IMR-90 (cell line): ENCODE measurements at regions not wholly inside any gene's neighbourhood (a gene's known extent, or its start where the extent isn't known, plus 50 kb on each side); places are given as distances from the start of the nearest gene placed in this dataset.

Experiments used
- ATAC-seq: fragments of 200-7000 bp; cut with Tn5 transposase; 2 replicates; pipeline ENCODE4 v1.9.1; 2020; ENCODE audit warnings: low read depth, mild to moderate bottlenecking, moderate library complexity
- BruUV-seq: library from RNA; stranded (reverse); fragments of 400-500 nt; replicated peaks from 2 replicates; lab custom pipeline; 2021; lab: Mats Ljungman, UMichigan
- CTCF ChIA-PET: fragments of 300-600 bp; formaldehyde crosslinking; extraction: SDS; loops from one replicate; lab custom pipeline; 2021; ENCODE audit warnings: antibody characterized with exemption; lab: Yijun Ruan, JAX
- POLR2A ChIA-PET: fragments of 300-600 bp; sonication (Branson Sonifier 250); formaldehyde crosslinking; loops from one replicate; lab custom pipeline; 2022; ENCODE audit warnings: antibody characterized with exemption; ENCODE audit not compliant: unreplicated experiment; lab: Charles Lee
- DNase-seq: peaks from one replicate; pipeline ENCODE4 v3.0.0; 2013
- H2AFZ ChIP-seq: replicated peaks from 2 replicates; pipeline ENCODE3; 2013; ENCODE audit warnings: low read length, mild to moderate bottlenecking; ENCODE audit not compliant: poor library complexity
- H2AK5ac ChIP-seq: 2 replicates; pipeline ENCODE4 v1.6.1; 2013; ENCODE audit warnings: low read depth, low read length, inconsistent platforms
- H2AK9ac ChIP-seq: replicated peaks from 2 replicates; pipeline ENCODE3; 2013; ENCODE audit warnings: mild to moderate bottlenecking, low read depth, low read length, moderate library complexity; ENCODE audit not compliant: poor library complexity
- H2BK120ac ChIP-seq: 2 replicates; pipeline ENCODE4 v1.6.1; 2013; ENCODE audit warnings: low read depth, low read length, inconsistent platforms
- H2BK15ac ChIP-seq: 3 replicates; pipeline ENCODE4 v1.6.1; 2013; ENCODE audit warnings: low read depth, low read length, inconsistent platforms
- H2BK20ac ChIP-seq: 2 replicates; pipeline ENCODE4 v1.6.1; 2013; ENCODE audit warnings: low read depth, mild to moderate bottlenecking, inconsistent platforms, low read length, moderate library complexity
- H2BK5ac ChIP-seq: 2 replicates; pipeline ENCODE4 v1.6.1; 2013; ENCODE audit warnings: mild to moderate bottlenecking, low read depth, low read length, inconsistent platforms; ENCODE audit not compliant: poor library complexity, severe bottlenecking
- H3K14ac ChIP-seq: replicated peaks from 2 replicates; pipeline ENCODE4 v1.6.1; 2013; ENCODE audit warnings: low read depth, low read length, inconsistent platforms
- H3K18ac ChIP-seq: 2 replicates; pipeline ENCODE4 v1.6.1; 2013; ENCODE audit warnings: low read depth, low read length, control low read depth
- H3K23ac ChIP-seq: 2 replicates; pipeline ENCODE4 v1.6.1; 2013; ENCODE audit warnings: low read depth, low read length, inconsistent platforms
- H3K27ac ChIP-seq: 2 replicates; pipeline ENCODE4 v1.5.1; 2013; ENCODE audit warnings: mild to moderate bottlenecking, control low read depth, low read length; ENCODE audit not compliant: insufficient read depth
- H3K27me3 ChIP-seq: 2 replicates; pipeline ENCODE4 v1.6.1; 2013; ENCODE audit warnings: low read length; ENCODE audit not compliant: control insufficient read depth, insufficient read depth
- H3K36me3 ChIP-seq: 2 replicates; pipeline ENCODE4 v1.6.1; 2013; ENCODE audit warnings: low read length, mixed read lengths; ENCODE audit not compliant: control insufficient read depth, insufficient read depth
- H3K4ac ChIP-seq: 2 replicates; pipeline ENCODE4 v1.6.1; 2013; ENCODE audit warnings: low read depth, low read length, inconsistent platforms
- H3K4me1 ChIP-seq: 2 replicates; pipeline ENCODE4 v1.6.1; 2013; ENCODE audit warnings: low read length, mixed read lengths; ENCODE audit not compliant: control insufficient read depth, insufficient read depth
- H3K4me2 ChIP-seq: 2 replicates; pipeline ENCODE4 v1.6.1; 2013; ENCODE audit warnings: low read depth, mild to moderate bottlenecking, control low read depth, low read length, moderate library complexity
- H3K4me3 ChIP-seq: 2 replicates; pipeline ENCODE4 v1.5.1; 2013; ENCODE audit warnings: low read depth, mild to moderate bottlenecking, control low read depth, low read length, moderate library complexity; ENCODE audit not compliant: insufficient read depth
- H3K56ac ChIP-seq: 2 replicates; pipeline ENCODE4 v1.6.1; 2013; ENCODE audit warnings: low read length, inconsistent platforms; ENCODE audit not compliant: insufficient read depth; ENCODE audit errors: extremely low read depth
- H3K79me1 ChIP-seq, 2 experiments: 2 replicates each; pipeline ENCODE4 v1.6.1; 2013; ENCODE audit warnings: low read length in 2 of 2, inconsistent platforms in 1 of 2, low read depth in 1 of 2
- H3K9ac ChIP-seq: 2 replicates; pipeline ENCODE4 v1.6.1; 2013; ENCODE audit warnings: low read depth, low read length, control low read depth
- H3K9me1 ChIP-seq: 2 replicates; pipeline ENCODE4 v1.6.1; 2013; ENCODE audit warnings: low read length, inconsistent platforms; ENCODE audit not compliant: insufficient read depth
- H3K9me3 ChIP-seq: 2 replicates; pipeline ENCODE4 v1.6.1; 2013; ENCODE audit warnings: low read length; ENCODE audit not compliant: control insufficient read depth, insufficient read depth
- H4K20me1 ChIP-seq: 2 replicates; pipeline ENCODE4 v1.6.1; 2013; ENCODE audit warnings: low read length, inconsistent platforms; ENCODE audit not compliant: insufficient read depth
- H4K5ac ChIP-seq: 2 replicates; pipeline ENCODE4 v1.6.1; 2013; ENCODE audit warnings: mild to moderate bottlenecking, low read depth, low read length, control low read depth
- H4K8ac ChIP-seq, 2 experiments: 2 replicates each; pipeline ENCODE4 v1.6.1; 2013; ENCODE audit warnings: low read depth in 2 of 2, low read length in 2 of 2, control low read depth in 1 of 2, inconsistent platforms in 1 of 2
- H4K91ac ChIP-seq: 2 replicates; pipeline ENCODE4 v1.6.1; 2013; ENCODE audit warnings: low read depth, low read length, inconsistent platforms; ENCODE audit not compliant: insufficient read depth
- BHLHE40 ChIP-seq: fragments of 150-350 bp; IDR thresholded peaks from 2 replicates; pipeline ENCODE4 v1.6.1; 2016; ENCODE audit warnings: mild to moderate bottlenecking, low read depth, low read length
- NFE2L2 ChIP-seq: fragments of 150-350 bp; IDR thresholded peaks from 2 replicates; pipeline ENCODE4 v1.6.1; 2016; ENCODE audit warnings: low read depth, mild to moderate bottlenecking, low read length
- WGBS, 2 experiments: methylation state at CpG; one replicate each; pipeline versions ENCODE4 v1.1.5 to v1.1.7; 2013; ENCODE audit warnings: missing lambda C conversion rate in 2 of 2; ENCODE audit not compliant: insufficient read length in 1 of 2; ENCODE audit errors: extremely low coverage in 2 of 2; 5-methylcytosine and 5-hydroxymethylcytosine counted together
- dilution Hi-C: fragments of 300-500 bp; cut with HindIII; formaldehyde crosslinking; loops from one replicate; pipeline ENCODE4 v1.14.3; 2018; ENCODE audit warnings: low sequenced_read_pairs; ENCODE audit not compliant: unreplicated experiment
- in situ Hi-C: fragments of 300-500 bp; cut with MboI; formaldehyde crosslinking; loops from 3 replicates; pipeline ENCODE4 v1.14.3; 2019; ENCODE audit warnings: low sequenced_read_pairs, inconsistent platforms, mixed read lengths
- intact Hi-C: fragments of 100-400 bp; cut with micrococcal nuclease; formaldehyde crosslinking; loops from 2 replicates; pipeline ENCODE4 v1.10.0; 2022

- Histone ChIP-seq H2AK5ac (no peak overlapping the region), H3K14ac (no peak overlapping the region), H3K36me3 (no peaks in the 10 kb centered on the region), H3K4me3 (no peak overlapping the region), H2BK5ac (no peak overlapping the region), H2AK9ac (no peak overlapping the region), H2AFZ (no peak overlapping the region), H3K9me1 (no peaks in the 10 kb centered on the region), H3K27ac (no peak overlapping the region), H3K56ac (no peak overlapping the region), H4K20me1 (no peaks in the 10 kb centered on the region), H2BK20ac (no peak overlapping the region), H3K4me1 (no peaks in the 10 kb centered on the region), H3K18ac (no peak overlapping the region), H3K9ac (no peak overlapping the region), H3K4me2 (no peak overlapping the region), H2BK15ac (no peak overlapping the region), H3K23ac (no peak overlapping the region), H4K8ac (no peak overlapping the region), H3K9me3 (peaks cover 9% of the 10 kb centered on the region), H3K4ac (no peak overlapping the region), H3K27me3 (no peaks in the 10 kb centered on the region), H4K5ac (no peak overlapping the region), H4K91ac (no peak overlapping the region), H3K79me1 (no peaks in the 10 kb centered on the region), H2BK120ac (no peak overlapping the region)
- no TSS peak for BruUV-seq
- POLR2A ChIA-PET: no interaction called here
- ATAC-seq (no peak), DNase-seq (no peak)
- WGBS, 2 experiments: no CpG with 5 or more reads among the region's 1 CpG
- intact Hi-C loops: no loop called here
- in situ Hi-C loops: no loop called here
- TF ChIP-seq BHLHE40 (no peak), NFE2L2 (no peak)
- CTCF ChIA-PET: no interaction called here
- dilution Hi-C loops: no loop called here
Observed at GRCh38 chr6:51384736-51385135, 566.1 kb downstream of the TFAP2B start.
